GM18867 (cell line): ENCODE measurements at regions not wholly inside any gene's neighbourhood (a gene's known extent, or its start where the extent isn't known, plus 50 kb on each side); places are given as distances from the start of the nearest gene placed in this dataset.
A peak's percentile ranks its signal among the peaks of the same experiment; 100 is the strongest.

ENCODE experiments used
- ATAC-seq: cut with Tn5 transposase; IDR thresholded peaks from one replicate; pipeline ENCODE4 v1.9.1; 2021; ENCODE audit warnings: mild to moderate bottlenecking, moderate library complexity; ENCODE audit not compliant: unreplicated experiment

- ATAC-seq = no peak
Observed at GRCh38 chr2:84057917-84058560, 401.0 kb downstream of the SUCLG1 start.

- ATAC-seq = no peak
Observed at GRCh38 chr2:84055816-84056215, 403.3 kb downstream of the SUCLG1 start.

- peak; percentile 58 for ATAC-seq
Observed at GRCh38 chr2:84054577-84054976, 404.5 kb downstream of the SUCLG1 start.

- ATAC-seq = no peak
Observed at GRCh38 chr2:84052913-84053312, 406.2 kb downstream of the SUCLG1 start.

GRCh38 chr2:84052043-84052442, 407.0 kb downstream of the SUCLG1 start:
- ATAC-seq = no peak

- ATAC-seq = no peak
Observed at GRCh38 chr2:84048964-84049363, 410.1 kb downstream of the SUCLG1 start.

- ATAC-seq = no peak
Observed at GRCh38 chr2:84041506-84041905, 417.6 kb downstream of the SUCLG1 start.

- no peak for ATAC-seq
Observed at GRCh38 chr2:84040281-84040680, 418.8 kb downstream of the SUCLG1 start.

- ATAC-seq = no peak
Observed at GRCh38 chr2:84038866-84039265, 420.2 kb downstream of the SUCLG1 start.

GRCh38 chr2:84033347-84033974, 425.6 kb downstream of the SUCLG1 start:
- peak; percentile 40 for ATAC-seq

- no peak for ATAC-seq
Observed at GRCh38 chr2:84031312-84032050, 427.6 kb downstream of the SUCLG1 start.

- no peak for ATAC-seq
Observed at GRCh38 chr2:84029903-84030575, 429.0 kb downstream of the SUCLG1 start.

- no peak for ATAC-seq
Observed at GRCh38 chr2:84026818-84027217, 432.3 kb downstream of the SUCLG1 start.

GRCh38 chr2:84022810-84023431, 436.2 kb downstream of the SUCLG1 start:
- ATAC-seq = peak; percentile 45

GRCh38 chr2:84017010-84017409, 442.1 kb downstream of the SUCLG1 start:
- no peak for ATAC-seq

- no peak for ATAC-seq
Observed at GRCh38 chr2:84016183-84016582, 442.9 kb downstream of the SUCLG1 start.

GRCh38 chr2:83997889-83998288, 461.2 kb downstream of the SUCLG1 start:
- ATAC-seq = no peak

- no peak for ATAC-seq
Observed at GRCh38 chr2:83994633-83995179, 464.4 kb downstream of the SUCLG1 start.

GRCh38 chr2:83993873-83994632, 465.0 kb downstream of the SUCLG1 start:
- no peak for ATAC-seq

GRCh38 chr2:83991992-83992391, 467.1 kb downstream of the SUCLG1 start:
- ATAC-seq = no peak
